ENCODE measurements at regions not wholly inside any gene's neighbourhood (a gene's known extent, or its start where the extent isn't known, plus 50 kb on each side); places are given as distances from the start of the nearest gene placed in this dataset.

DNA sequence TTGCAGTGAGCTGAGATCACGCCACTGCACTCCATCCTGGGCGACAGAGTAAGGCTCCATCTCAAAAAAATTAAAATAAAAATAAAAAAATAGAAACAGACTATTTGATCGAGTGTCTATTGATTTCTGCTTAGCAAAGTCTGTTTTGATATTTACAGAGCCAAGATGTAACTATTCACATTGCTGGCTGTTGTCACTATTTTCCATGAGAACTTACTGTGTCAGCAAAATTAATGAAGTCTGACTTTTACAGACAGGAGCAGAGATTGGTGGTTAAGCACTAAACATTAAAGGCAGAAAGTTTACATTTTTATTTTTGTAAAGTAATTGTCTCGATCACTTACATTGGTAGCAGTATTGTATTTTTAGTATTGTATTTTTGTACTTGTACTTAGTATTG, 85.0 kb upstream of the CCDC28A start:
- no peak overlapping the region for H3K4me3 Mint-ChIP-seq
- peaks cover 6% of the 10 kb centered on the region for H3K4me1 ChIP-seq (ENCODE audit: insufficient read depth, low read length)
- H3K27ac Mint-ChIP-seq = no peak overlapping the region
- H3K4me1 Mint-ChIP-seq (ENCODE audit: low read depth) = peaks cover 7% of the 10 kb centered on the region
- ChIA-PET CTCF (no interaction called here), POLR2A (no interaction called here)
- no peaks in the 10 kb centered on the region for H3K9me3 Mint-ChIP-seq
- H3K27me3 ChIP-seq (ENCODE audit: control insufficient read depth in 1 of 2, insufficient read depth in 2 of 2, low read length in 2 of 2) = peaks cover 2 to 8% of the 10 kb centered on the region in 2 experiments
- intact Hi-C loops (cut with DNase I, micrococcal nuclease) = no loop called here
- no peaks in the 10 kb centered on the region for H3K36me3 ChIP-seq (ENCODE audit: insufficient read depth, low read length)
- TF ChIP-seq, protein P1, sequence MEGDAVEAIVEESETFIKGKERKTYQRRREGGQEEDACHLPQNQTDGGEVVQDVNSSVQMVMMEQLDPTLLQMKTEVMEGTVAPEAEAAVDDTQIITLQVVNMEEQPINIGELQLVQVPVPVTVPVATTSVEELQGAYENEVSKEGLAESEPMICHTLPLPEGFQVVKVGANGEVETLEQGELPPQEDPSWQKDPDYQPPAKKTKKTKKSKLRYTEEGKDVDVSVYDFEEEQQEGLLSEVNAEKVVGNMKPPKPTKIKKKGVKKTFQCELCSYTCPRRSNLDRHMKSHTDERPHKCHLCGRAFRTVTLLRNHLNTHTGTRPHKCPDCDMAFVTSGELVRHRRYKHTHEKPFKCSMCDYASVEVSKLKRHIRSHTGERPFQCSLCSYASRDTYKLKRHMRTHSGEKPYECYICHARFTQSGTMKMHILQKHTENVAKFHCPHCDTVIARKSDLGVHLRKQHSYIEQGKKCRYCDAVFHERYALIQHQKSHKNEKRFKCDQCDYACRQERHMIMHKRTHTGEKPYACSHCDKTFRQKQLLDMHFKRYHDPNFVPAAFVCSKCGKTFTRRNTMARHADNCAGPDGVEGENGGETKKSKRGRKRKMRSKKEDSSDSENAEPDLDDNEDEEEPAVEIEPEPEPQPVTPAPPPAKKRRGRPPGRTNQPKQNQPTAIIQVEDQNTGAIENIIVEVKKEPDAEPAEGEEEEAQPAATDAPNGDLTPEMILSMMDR (IDR thresholded peaks at IDR 0.05) = no peak
- ATAC-seq (ENCODE audit: poor library complexity) (no peak), DNase-seq (no peak)
- H3K4me3 ChIP-seq (ENCODE audit: low read length) = no peak overlapping the region
- H3K27me3 Mint-ChIP-seq = peaks cover 19% of the 10 kb centered on the region
- H3K36me3 Mint-ChIP-seq (ENCODE audit: low read depth) = no peaks in the 10 kb centered on the region
- no peak overlapping the region for H3K27ac ChIP-seq (ENCODE audit: low read depth in 1 of 2, low read length in 2 of 2)
- no peaks in the 10 kb centered on the region for H3K9me3 ChIP-seq (ENCODE audit: control insufficient read depth in 1 of 2, insufficient read depth in 1 of 2, low read length in 2 of 2)

DNA sequence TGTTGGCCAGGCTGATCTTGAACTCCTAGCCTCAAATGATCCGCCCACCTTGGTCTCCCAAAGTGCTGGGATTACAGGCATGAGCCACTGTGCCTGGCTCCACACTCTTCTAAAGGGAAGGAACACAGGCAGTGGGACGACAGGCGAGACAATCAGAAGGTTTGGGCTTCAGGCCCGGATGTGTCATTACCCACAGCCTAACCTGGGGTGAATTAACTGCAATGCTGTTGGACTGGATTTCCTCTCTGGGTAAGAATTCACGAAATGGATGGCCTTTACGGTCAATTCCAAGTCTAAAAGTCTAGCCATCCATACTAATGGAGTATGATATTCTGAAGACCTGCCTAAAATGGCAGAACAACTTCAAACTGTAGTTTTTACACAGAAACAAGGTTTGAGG, 83.7 kb upstream of the CCDC28A start:
- ChIA-PET POLR2A (no interaction called here), CTCF (no interaction called here)
- no peak for DNase-seq
- Mint-ChIP-seq H3K36me3 (ENCODE audit: low read depth) (no peaks in the 10 kb centered on the region), H3K4me3 (peak overlapping the region; percentile 1), H3K27me3 (peaks cover 28% of the 10 kb centered on the region), H3K4me1 (ENCODE audit: low read depth) (peaks cover 7% of the 10 kb centered on the region), H3K27ac (no peak overlapping the region), H3K9me3 (no peaks in the 10 kb centered on the region)
- H3K36me3 ChIP-seq (ENCODE audit: insufficient read depth, low read length) = no peaks in the 10 kb centered on the region
- ATAC-seq (ENCODE audit: poor library complexity) = no peak
- H3K9me3 ChIP-seq (ENCODE audit: control insufficient read depth in 1 of 2, insufficient read depth in 1 of 2, low read length in 2 of 2) = no peaks in the 10 kb centered on the region
- TF ChIP-seq, protein P1 (IDR thresholded peaks at IDR 0.05) = no peak
- peaks cover 10% of the 10 kb centered on the region for H3K4me1 ChIP-seq (ENCODE audit: insufficient read depth, low read length)
- peaks cover 10 to 17% of the 10 kb centered on the region in 2 experiments for H3K27me3 ChIP-seq (ENCODE audit: control insufficient read depth in 1 of 2, insufficient read depth in 2 of 2, low read length in 2 of 2)
- H3K27ac ChIP-seq (ENCODE audit: low read depth in 1 of 2, low read length in 2 of 2) = no peak overlapping the region
- intact Hi-C loops (cut with DNase I, micrococcal nuclease) = loop anchor here in 1 of 2 experiments (5.0 kb wide), 1 partner anchor 677 kb away; no protein-coding TSS in a partner anchor
- no peak overlapping the region for H3K4me3 ChIP-seq (ENCODE audit: low read length)

DNA sequence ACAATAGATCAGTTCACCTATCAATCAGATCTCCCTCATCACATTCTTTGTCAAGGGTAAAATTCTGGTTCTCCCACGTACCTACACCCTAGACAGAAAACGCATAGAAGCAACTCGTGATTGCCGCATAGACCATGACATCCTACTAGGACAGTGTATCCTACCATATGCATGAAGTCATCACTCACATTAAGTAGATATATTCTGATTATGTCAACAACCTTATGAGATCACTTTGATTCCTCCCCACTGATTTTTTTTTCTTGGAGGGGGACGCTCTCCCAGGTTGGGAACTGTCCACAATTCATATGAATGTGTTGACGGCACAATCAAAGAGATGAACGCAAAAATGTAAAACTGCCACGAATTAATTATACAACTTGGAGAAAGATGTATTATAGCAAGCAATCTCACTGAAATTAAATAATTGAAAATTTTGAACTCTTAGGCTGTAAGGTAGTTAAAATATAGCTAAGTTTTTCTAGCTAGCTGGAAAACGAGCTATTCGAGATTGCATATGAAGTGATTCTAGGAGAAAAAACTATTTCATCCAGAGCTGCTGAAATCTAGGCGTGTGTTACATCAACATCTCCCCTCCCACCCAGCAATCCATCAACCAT, 82.5 kb upstream of the CCDC28A start:
- H3K27ac Mint-ChIP-seq = no peak overlapping the region
- ChIA-PET CTCF (interaction anchor here (1.1 kb wide), 1 partner anchor 19 kb away, joined by 4 read pairs; no protein-coding TSS in a partner anchor), POLR2A (interaction anchor here (0.8 kb wide), 1 partner anchor 82 kb away, joined by 3 read pairs; the partner anchor contains the start of gene CCDC28A)
- no peak for DNase-seq
- Histone ChIP-seq H3K4me3 (ENCODE audit: low read length) (no peak overlapping the region), H3K9me3 (ENCODE audit: control insufficient read depth in 1 of 2, insufficient read depth in 1 of 2, low read length in 2 of 2) (no peaks in the 10 kb centered on the region), H3K27ac (ENCODE audit: low read depth in 1 of 2, low read length in 2 of 2) (no peak overlapping the region), H3K36me3 (ENCODE audit: insufficient read depth, low read length) (no peaks in the 10 kb centered on the region), H3K27me3 (ENCODE audit: control insufficient read depth in 1 of 2, insufficient read depth in 2 of 2, low read length in 2 of 2) (peaks cover 10 to 17% of the 10 kb centered on the region in 2 experiments), H3K4me1 (ENCODE audit: insufficient read depth, low read length) (peaks cover 10% of the 10 kb centered on the region)
- TF ChIP-seq, protein P1 (IDR thresholded peaks at IDR 0.05) = no peak
- ATAC-seq (ENCODE audit: poor library complexity) = no peak
- intact Hi-C loops (cut with DNase I, micrococcal nuclease) = loop anchor here in 1 of 2 experiments (5.0 kb wide), 1 partner anchor 676 kb away; no protein-coding TSS in a partner anchor
- peaks cover 7% of the 10 kb centered on the region for H3K4me1 Mint-ChIP-seq (ENCODE audit: low read depth)
- peak overlapping the region; percentile 88 for H3K4me3 Mint-ChIP-seq
- H3K9me3 Mint-ChIP-seq = no peaks in the 10 kb centered on the region
- H3K36me3 Mint-ChIP-seq (ENCODE audit: low read depth) = no peaks in the 10 kb centered on the region
- peaks cover 40% of the 10 kb centered on the region for H3K27me3 Mint-ChIP-seq

All from CD4-positive, alpha-beta T cell (primary cell).